ENCODE measurements at regions not wholly inside any gene's neighbourhood (a gene's known extent, or its start where the extent isn't known, plus 50 kb on each side); places are given as distances from the start of the nearest gene placed in this dataset.
"Not testable (repeated sequence)": the region's sequence is repeated elsewhere in the genome, so short reads cannot be mapped to it uniquely, and the experiment has no call there.

DNA sequence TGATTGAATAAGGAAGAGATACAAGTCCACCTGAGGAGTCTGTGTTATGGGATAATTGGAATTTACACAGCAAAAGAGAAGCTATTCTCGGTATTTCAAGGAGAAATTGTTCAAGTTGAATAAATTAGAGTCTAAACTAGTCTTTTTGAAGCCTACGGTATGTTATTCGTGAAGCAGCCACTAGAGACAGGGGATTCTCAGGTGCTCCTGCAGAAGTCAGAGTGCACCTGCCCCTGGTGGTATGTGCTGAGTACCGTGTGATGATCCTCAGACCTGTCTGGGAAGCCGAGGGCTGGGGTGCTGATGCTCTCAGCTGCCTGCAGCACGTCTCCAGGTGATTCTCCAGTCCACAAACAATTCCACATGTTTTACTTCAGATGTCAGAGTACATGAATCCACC lies 1171.7 kb downstream of the RPIA start:
- not testable (repeated sequence) for DNase-seq

GRCh38 chr2:89874810-89875595 lies 1183.5 kb downstream of the RPIA start:
- not testable (repeated sequence) for DNase-seq

DNA sequence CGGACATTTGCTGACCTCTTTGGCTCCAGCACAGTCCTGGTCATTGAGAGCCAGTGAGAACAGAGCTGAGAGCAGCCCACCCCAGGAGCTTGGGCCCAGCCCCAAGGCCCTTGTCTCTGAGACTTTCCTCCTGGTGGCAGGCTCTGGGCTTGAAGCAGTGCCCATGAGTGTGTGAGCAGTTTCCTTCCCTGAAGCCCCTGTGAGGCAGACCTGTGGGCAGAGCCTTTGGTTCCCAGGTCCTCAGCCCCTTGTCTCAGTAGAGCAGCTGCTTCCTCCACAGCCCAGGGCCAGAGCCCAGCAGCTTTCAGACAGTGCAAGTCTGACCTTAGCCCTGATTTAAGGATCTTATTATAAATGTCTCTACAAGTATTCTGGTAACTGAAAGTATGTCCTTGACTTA lies 1185.0 kb downstream of the RPIA start:
- not testable (repeated sequence) for DNase-seq

DNA sequence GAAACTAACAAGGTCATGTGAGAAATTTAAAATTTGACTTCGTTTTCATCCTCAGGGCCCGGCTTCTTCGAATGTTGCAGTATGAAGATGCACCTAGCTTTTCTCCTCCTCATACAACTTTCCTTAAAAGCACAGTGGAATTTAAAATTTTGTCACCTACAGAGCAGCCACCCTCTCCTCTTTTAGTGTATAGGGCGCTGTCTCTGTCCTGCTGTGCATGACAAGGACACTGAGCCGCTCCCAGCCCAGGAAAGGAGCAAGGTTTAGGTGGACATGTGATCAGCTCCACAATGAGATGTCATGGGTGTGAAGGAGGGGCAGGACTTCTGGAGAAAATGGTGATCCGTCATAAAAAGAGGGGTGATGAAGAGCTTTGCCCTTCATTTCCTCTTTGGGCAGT lies 1185.4 kb downstream of the RPIA start:
- DNase-seq = not testable (repeated sequence)

DNA sequence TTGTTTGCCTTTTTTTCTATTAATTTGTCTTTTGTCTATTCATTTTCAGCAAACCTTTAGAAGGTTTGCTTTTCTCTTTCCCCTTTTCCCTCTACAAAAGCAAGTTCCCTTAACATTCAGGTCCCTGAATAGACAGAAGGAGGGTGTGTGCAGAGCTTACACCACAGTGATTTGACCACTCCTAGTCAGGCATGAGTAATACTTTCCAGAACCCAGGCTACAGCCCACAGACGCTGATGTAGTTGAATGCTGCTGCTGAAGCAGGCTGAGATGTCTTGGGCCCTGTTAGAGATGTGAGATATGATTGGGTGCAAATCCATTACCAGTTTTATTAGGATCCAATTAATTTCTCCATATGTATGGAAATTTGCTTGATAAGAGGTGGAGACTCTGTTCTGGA lies 1191.4 kb downstream of the RPIA start:
- not testable (repeated sequence) for DNase-seq

DNA sequence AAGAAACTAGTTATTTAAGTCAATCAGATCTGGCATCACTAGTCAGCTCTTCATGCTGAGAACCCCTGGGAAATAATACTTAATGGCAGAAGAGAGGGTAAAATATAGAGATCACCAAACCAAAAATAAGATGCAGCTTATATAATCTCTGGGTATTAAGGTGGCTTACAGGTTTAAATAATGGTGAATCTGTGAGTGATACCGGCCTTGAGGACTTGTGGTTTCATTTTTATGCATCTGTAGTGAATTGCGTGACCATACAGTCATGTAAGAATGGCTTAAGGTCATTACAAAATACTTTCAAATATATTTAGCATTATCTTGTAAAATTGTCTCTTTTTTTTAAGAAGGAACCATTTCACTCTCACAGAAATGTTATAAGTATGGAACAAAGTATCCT lies 1192.2 kb downstream of the RPIA start:
- DNase-seq = not testable (repeated sequence)

DNA sequence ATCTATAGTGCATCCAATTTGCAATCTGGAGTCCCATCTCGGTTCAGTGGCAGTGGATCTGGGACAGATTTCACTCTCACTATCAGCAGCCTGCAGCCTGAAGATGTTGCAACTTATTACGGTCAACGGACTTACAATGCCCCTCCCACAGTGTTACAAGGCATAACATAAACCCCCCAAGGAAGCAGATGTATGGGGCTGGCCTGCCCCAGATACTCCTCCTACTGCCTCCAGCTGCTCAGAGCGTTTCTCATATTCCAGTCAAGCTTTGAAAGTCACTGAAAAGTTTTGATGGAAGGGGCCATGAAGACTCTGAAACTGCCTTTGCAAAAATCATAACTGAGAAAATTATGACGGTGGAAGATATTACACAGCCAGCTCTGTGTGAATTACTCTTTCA lies 1193.6 kb downstream of the RPIA start:
- DNase-seq = not testable (repeated sequence)

DNA sequence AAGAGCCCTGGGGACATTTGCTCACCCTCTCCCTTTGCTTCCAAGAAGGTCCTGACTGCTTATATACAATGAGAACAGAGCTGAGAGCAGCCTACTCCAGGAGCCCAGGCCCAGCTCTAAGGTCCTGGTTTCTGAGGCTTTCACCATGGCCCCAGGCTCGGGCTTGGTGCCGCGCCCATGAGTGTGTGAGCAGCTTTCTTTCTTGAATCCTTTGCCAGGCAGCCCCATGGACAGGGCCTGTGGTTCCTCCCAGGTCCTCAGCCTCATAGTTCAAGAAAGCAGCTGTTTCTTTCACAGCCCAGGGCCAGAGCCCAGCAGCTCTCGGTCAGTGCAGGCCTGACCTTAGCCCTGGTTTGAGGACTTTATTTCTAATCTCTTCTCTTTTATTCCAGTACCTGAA lies 1197.2 kb downstream of the RPIA start:
- DNase-seq = not testable (repeated sequence)

DNA sequence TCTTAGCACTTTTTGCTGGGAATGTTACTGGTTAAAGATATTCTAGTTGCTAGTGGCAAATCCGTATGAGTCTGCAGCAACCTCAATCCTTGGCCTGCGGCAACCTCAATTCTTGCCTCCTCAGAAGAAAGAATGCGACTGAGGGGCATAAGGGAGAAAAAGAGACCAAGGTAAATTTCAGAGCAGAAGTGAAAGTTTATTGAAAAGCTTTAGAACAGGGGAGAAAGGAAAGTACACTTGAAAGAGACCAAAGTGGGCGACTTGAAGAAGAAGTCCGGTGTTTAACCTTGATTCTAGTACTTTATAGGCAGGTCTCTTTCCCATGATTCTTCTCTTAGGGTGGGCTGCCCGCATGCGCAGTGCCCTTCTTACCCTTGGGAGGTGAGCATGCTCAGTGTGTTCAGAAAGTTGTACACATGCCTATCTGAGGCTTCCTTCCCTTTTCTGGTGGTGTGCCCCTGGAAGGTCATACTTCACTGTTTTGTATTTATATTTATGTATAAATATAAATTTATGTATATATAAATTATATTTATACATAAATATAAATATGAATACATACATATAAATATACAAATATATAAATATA lies 1198.8 kb downstream of the RPIA start:
- not testable (repeated sequence) for DNase-seq

GRCh38 chr2:89894988-89895387 lies 1203.5 kb downstream of the RPIA start:
- not testable (repeated sequence) for DNase-seq

DNA sequence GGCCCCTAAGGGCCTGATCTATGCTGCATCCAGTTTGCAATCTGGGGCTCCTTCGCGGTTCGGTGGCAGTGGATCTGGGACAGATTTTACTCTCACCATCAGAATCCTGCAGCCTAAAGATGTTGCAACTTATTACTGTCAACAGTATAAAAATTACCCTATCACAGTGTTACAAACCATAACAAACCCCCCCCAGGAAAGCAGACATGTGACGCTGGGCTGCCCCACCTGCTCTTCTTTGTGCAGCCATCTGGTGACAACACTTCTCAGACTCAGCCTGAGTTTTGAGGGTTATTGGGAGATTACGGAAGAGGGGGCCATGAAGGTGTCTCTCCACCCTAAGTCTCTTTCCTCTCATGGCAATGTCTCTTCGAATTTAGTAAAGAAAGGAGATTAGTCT lies 1204.2 kb downstream of the RPIA start:
- DNase-seq = not testable (repeated sequence)

- DNase-seq = not testable (repeated sequence)
Observed at GRCh38 chr2:89927018-89927417, 1235.5 kb downstream of the RPIA start.

DNA sequence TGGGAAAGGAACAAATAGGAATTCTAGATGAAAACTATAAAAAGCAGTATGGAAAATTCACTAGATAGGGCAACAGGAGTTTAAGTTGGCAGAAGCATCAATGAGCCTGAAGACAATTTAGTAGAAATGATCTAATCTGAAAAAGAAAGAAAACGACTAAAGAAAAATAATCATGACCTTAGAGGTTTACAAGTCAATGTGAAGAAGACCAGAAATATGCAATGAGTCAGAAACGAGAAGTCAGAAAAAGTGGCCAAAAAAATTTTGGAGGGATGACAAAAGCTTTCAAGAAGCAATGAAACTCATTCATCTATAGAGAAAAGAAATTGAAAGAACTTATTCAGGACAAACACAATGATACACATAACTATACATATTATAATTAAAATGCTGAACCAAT lies 1244.0 kb downstream of the RPIA start:
- DNase-seq = not testable (repeated sequence)

DNA sequence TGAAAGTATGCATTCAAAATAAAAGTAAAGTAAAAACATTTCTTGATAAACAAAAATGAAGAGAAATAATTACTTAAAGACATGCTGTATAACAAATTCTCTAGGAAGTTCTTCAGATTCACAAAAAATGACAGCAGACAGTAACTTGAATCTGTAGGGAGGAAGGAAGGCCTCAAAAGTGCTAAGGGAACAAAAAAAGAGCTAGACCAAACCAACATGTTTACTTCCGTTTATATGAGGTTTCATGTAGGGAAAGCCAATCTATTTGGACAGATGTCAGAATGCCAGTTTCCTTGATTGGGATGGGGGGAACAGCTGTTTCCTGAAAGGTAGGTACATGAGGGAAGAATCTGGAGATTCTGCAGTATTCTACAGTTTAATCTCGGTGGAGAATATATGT lies 1244.5 kb downstream of the RPIA start:
- DNase-seq = not testable (repeated sequence)

GRCh38 chr2:89936559-89936958 lies 1245.1 kb downstream of the RPIA start:
- not testable (repeated sequence) for DNase-seq

- not testable (repeated sequence) for DNase-seq
Observed at GRCh38 chr2:89938756-89939155, 1247.3 kb downstream of the RPIA start.

GRCh38 chr2:89944267-89944666 lies 1252.8 kb downstream of the RPIA start:
- DNase-seq = not testable (repeated sequence)

GRCh38 chr2:89945004-89945616 lies 1253.6 kb downstream of the RPIA start:
- not testable (repeated sequence) for DNase-seq

DNA sequence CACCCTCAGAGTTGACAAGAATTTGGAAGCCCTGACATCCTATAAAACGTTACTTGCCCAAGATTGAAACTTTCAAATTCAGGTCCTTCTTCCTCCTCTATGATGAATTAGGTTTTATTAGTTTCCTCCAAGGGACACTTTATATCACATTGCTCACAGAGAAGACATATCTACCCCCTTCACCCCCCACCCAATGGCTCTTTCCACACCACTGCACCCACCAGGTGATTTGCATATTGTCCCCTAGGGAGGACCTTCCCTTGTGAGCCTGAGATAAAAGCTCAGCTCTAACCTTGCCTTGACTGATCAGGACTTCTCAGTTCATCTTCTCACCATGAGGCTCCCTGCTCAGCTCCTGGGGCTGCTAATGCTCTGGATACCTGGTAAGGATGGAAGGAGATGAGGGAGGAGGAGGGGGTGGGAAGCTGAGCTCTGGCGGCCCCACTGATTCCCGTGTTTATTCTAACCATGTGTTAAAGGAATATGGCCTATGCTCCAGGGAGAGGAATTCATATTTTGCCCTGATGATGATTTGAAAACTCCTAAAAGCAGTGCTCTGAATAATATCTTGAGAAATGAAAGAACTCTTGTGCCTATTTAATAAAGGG lies 1255.8 kb downstream of the RPIA start:
- not testable (repeated sequence) for DNase-seq

DNA sequence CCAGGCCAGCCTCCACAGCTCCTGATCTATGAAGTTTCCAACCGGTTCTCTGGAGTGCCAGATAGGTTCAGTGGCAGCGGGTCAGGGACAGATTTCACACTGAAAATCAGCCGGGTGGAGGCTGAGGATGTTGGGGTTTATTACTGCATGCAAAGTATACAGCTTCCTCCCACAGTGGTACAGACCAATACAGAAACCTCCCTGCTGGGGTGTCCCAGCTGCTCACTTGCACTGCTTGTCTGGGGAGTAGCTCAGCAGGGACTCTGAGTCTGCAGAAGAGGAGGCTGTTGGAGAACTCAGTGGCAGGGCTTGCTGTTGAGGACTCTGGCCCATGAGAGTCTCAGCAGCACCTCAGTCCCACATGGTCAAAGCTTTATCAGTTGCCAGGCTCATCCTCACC lies 1256.6 kb downstream of the RPIA start:
- DNase-seq = not testable (repeated sequence)

GRCh38 chr2:89950807-89951206 lies 1259.3 kb downstream of the RPIA start:
- DNase-seq = not testable (repeated sequence)

DNA sequence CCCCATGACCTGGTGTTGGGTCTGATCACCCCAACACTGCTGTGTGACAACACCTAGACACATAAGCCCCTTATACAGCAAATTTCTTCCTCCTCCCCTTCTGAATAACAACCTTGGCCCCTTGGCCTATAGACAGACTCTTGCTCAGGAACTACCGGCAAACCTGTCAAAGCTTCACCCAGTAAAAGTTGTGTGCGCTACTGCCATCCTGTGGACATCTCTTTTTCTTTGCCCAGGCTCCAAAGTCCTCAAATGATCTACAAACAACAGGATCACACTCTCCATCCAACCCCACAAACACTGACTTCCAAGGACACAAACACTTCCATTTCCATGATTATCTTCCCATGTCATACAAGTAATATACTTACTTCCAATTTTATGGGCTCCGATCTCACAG lies 1265.8 kb downstream of the RPIA start:
- peak in 1 of 51 donors; percentile 1 for DNase-seq
